DMS 273 (cell line): ENCODE measurements at regions not wholly inside any gene's neighbourhood (a gene's known extent, or its start where the extent isn't known, plus 50 kb on each side); places are given as distances from the start of the nearest gene placed in this dataset.
"Not testable (repeated sequence)": the region's sequence is repeated elsewhere in the genome, so short reads cannot be mapped to it uniquely, and the experiment has no call there.

Experiments
- DNase-seq: peaks from one replicate; lab custom pipeline; 2025; ENCODE audit not compliant: unreplicated experiment; lab: John Stamatoyannopoulos, UW

DNA sequence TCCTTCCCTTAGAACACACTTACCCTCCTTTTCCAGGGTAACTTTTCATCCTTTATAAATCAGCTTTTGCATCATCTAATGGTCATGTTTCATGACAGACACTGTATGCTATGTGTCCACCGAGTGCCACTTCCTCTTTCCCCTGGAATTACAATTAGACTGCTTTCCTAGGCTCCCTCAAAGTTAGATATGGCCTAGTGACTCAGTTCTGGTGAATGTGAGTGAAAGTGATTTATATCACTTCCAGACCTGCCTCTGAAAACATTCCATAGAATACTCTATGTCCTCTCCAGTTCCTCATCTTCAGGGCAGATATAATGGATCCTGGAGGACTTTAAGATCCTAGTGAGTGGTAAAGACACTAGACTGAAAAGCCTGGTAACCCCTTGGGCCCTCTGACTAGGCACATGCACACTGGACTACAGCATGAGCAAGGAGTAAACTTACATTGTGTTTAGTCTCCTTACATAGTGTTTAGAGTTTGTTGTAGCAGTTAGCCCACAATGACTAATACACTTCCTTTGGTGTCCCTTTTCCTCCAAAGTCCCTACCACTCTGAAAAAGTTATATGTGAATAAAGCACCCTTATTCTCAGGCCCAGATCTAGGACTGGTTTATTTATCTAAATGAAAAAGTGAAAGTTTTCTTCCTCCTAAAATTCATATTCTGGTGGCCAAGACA is 59.3 kb downstream of the GPR88 start:
- no peak for DNase-seq

DNA sequence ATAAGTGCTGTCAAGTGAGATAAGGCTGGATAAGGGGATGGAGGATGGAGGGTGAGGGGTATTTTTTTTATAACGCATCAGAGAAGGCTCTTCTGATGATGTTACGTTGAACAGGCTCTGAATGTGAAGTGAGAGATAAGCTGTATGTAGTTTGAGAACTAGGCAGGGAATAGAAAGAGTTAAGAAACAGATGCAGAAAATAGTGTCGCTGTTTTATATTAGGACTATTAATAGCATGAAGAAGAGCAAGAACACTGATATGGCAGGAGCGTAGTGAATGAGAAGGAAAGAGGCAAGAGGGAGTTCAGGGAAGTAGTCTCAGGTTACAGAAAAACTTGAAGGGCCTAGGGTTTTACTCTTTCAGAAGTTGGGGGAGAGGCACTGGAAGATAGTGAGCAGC is 59.8 kb downstream of the GPR88 start:
- DNase-seq: no peak

DNA sequence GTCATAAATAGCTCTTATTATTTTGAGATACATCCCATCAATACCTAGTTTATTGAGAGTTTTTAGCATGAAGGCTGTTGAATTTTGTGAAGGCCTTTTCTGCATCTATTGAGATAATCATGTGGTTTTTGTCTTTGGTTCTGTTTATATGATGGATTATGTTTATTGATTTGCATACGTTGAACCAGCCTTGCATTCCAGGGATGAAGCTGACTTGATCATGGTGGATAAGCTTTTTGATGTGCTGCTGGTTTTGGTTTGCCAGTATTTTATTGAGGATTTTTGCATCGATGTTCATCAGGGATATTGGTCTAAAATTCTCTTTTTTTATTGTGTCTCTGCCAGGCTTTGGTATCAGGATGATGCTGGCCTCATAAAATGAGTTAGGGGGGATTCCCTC is 62.4 kb downstream of the GPR88 start:
- DNase-seq: not testable (repeated sequence)

DNA sequence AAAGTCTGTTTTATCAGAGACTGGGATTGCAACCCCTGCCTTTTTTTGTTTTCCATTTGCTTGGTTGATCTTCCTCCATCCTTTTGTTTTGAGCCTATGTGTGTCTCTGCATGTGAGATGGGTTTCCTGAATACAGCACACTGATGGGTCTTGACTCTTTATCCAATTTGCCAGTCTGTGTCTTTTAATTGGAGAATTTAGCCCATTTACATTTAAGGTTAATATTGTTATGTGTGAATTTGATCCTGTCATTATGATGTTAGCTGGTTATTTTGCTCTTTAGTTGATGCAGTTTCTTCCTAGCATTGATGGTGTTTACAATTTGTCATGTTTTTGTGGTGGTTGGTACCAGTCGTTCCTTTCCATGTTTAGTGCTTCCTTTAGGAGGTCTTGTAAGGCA is 64.1 kb downstream of the GPR88 start:
- not testable (repeated sequence) for DNase-seq

DNA sequence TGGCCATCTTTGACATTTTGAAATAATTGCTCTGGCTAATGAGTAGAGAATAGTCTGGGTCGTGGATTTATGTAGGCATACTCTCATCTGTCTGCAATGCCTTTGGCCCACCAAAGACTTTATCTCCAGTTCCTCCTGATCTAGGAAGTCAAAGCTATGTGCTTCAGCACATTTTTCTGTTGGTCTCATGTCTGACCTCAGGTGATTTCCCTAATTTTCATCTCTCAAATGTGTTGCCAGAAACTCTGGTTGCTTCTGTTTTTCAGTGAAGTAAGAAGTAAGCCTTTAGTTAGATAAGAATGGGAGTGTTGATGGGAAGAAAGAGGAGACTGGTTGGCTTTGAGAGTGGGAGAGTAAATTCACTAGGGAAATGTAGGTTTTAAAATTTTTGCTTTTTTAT is 66.4 kb downstream of the GPR88 start:
- no peak for DNase-seq

DNA sequence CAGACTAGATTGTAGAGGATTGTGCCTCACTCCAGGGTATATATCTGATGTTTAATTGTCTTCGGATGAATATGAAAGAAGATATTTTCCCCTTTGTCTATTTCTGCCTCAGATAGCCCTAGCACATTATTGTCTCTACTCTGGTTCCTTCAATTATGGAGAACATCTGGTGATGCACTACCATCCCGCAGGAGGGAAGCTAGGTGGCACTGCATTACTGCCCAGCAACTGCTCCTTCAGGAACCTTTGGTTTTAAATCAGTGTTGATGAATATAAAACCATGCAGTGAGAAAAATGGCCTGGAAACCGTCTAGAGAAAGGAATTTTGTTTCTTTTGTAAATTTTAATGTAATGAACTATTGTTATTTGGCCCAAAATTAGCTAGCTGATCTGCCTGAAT is 68.5 kb downstream of the GPR88 start:
- peak; percentile 62 for DNase-seq

DNA sequence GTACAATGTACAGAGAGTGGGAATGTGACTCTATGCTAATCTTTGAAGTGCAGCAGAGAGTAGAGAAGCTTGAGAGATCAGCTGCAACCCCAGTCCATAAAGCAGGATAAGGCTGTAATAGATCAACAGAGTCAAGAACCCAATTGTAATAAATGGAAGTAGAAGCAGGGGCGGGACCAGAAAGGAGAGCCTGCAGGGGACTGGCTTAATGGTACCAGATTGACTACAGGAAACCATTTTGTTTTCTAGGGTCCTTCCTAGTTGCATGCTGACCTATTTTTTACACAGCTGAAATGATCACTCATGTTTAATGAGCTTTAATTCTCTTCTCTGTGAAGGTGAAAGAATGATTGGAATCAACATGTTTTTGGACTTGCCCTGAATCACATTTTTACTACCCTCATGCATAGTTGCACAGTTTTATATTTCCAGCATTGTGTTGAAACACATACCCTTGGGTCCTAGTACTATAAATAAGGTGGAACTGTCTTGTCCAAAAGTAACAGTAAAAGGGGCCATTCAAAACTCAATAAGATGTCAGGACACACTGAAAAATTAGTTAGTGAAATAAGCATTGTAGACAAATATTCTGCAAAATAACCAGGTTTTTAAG is 69.8 kb downstream of the GPR88 start:
- no peak for DNase-seq

DNA sequence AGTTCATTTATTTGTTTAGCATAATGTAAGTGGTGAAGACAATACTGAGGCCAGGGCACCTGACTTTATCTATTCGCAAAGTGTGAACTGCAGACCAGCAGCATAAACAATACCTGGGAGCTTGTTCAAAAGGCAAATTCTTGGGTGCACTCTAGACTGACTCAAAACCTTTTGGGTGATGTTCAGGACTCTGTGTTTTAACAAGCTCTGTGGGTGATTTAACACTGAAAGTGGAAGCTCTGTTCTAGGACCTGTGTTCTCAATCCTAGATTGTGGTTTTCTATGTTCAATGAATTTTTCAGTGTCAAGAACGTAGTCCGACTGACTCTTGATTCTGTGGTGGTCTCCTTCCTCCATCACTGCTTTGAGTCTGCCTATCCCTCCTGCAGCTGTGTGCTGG is 71.9 kb downstream of the GPR88 start:
- no peak for DNase-seq

DNA sequence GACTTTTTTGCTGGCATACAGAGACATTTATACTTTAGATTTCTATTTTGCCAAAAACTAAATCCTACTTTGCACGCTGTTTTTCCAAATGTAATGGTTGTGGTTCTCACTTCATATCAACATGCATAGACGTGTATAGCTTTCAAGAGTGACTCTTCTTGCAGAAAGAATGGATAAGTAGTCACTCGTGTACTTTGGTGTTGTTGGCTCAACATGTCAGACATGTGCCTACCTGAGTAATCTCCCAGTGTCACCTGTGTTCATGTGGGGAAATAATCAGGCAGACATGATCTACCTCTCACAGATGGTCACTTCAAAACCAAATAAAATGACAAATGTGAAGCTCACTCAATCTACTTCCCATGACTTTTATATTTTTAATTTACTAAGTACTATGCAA is 73.1 kb downstream of the GPR88 start:
- DNase-seq: no peak

DNA sequence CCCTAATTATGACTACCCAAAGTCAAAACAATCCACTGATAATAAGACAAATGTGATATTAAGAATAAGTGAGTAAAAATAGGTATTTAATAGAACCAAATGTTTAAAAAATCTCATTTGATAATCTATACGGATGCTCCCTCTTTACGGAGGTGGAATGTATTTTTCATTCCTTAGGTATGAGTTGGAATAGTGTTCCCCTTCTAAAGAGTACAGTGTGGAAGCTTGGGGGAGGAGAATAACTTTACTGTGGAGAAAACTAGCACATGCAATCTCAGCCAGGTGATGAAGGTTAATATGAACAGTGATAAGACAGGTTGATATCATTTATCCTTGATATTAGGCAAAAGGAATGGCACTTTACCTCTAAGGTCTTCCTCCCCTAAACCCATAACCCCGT is 74.6 kb downstream of the GPR88 start:
- no peak for DNase-seq

DNA sequence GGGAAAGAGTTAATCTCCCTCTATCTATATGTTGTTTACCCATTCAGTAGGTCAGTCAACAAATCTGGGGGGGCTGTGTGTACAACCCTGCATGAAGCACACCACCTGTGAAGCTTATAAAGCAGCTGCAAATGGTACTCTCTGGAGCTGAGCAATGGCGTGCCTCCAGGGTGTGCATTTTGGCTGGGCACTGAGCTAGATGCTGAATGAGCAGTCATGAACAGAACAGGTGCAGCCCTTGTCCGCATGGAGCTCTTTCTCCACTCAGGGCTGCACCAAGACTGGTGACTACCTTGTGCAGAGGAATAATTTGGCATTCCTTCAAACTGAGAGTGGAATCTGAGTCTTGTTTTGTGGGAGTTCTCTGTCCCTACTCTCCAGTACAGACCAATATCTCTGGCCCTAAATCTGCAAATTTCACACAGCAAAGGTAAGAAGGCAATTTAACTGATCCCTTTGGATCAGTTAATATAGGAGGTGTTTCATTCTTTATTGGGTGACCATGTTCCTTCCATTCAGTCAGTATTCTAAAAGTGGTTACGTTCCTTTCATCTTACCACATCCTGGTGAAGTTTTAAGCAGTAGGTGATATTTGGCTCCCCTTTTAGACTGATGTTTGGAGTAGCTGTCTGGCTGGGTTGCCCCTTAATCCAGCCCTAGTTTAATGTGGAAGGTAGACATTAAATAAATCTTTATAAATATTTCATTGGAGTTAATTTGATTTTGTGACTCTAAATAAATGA is 76.0 kb downstream of the GPR88 start:
- no peak for DNase-seq

DNA sequence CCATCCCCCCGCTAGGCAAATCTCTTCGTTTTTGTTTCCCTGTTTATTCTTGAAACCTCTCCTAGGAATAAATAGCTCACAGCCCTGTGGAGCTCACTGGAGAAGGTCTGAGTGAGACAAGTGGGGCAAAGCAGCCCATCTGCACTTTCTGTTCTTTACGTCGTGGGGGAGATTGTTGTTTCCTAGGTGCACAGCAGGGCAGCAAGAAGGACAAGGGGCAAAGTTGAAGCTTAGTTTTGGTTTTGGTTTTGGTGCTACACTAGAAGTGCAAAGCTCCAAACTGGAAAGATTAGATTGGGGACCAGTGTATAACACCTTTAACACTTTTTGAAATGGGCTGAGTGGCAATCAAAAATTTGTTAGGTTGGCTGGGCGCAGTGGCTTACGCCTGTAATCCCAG is 76.6 kb downstream of the GPR88 start:
- no peak for DNase-seq

DNA sequence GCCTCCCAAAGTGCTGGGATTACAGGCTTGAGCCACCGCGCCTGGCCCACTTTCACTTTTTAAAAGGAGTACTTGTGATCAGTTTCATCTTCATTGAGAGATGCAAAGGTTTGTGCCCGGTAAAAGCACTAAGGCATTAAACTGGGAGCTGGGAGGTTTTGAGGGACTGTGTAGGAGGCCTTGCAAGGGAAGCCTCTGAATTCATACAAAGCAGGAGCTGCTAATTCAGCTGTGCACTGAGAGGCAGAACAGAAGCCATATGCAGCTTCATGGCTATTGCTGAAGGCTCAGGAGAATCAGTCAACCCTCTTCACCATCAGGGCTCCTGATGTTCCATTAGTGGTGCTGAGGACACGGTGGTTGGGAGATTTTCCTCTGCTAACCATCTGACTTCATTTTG is 77.7 kb downstream of the GPR88 start:
- no peak for DNase-seq

DNA sequence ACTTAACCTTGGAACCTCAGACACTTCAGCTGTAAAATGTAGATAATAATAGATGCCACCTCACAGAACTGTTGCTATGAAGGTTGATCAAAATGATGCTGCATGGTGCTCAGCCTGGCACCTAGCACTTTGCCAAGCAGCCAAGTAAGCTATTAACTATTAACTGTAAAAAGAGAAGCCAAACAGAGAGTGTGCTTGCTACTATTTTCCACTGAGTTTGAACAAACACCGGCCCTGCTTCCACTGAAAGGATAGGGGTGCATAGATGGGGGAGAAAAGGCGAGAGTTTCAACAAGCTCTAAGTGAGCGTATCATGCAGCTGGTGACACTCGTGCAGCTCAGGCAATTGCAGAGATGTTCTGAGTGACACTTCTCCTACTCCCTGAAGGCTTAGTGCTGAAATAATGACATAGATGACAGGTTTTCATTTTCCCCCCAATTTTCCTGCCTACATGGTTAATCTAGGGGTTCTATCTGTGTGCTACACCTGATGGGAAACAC is 78.2 kb downstream of the GPR88 start:
- DNase-seq: no peak

DNA sequence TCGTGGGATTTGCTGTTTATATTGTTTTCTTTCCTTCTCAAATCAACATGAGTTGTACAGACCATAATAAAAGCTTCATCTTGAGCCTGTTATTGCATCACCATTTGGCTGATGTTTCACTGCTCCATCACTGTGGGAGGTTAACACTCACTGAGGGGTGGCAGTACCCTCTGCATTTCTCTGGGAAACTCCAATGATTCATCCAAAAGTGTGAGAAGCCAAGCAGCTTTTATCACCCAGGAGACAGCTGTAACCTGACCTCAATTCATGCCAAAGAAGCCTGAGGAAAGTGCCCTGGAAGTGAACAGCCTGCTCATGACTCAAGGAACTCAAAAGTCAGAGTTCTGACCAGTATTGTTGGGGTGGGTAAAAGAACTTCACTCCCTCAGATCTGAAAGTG is 84.1 kb downstream of the GPR88 start:
- peak; percentile 34 for DNase-seq

DNA sequence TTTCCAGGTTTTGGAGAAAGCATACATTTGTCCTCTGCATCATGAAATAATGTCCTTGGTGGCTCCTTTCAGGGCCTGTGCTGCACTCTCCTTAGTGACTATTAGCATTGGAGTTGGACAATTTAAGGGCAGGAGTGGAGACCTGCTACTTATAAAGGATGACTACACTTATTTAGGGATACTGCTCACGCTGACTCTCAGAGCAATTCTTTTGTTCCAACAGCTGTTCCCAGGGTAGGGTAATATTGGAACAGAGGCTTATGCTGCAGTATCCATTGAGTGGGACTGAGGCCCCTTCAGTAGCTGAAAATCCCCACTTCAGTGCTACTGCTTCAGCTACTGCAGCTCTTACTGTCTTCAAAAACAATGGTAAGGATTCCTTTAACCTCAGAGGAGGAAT is 84.6 kb downstream of the GPR88 start:
- no peak for DNase-seq

DNA sequence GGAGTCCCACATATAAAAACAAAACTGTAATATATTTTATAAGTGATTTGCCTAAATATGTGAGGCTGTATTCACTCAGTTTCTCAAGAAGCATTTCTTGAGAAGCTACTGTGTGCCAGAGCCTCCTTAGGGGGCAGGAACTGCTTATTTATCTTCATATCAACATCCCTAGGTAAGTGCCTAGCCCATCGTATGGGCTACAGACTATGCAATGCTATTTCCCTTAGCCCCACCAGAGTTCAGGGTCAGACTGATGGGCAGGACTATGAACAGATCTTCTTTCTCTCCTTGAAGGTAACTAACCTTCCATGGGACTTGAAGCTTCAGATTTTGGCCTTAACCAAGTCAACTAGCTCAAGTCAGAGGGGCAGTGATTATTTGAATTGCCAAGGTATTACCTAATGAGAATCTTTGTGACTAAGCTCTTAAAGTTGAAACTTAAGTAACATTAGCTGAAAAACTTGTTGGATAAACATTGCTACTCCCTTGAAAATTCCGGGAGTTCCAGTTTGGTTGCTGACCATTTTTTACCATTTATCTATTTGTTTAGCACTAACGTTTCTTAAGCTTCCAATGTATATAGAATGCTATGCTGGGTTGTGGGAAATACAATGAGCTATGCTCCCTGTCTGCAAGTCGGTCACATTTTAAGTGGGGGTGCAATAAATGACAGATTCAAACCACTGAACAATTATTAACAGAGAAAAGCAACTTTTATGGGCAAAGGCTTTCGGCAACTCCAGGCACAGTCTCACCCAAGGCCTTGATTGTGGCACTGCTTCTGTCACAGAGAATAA is 85.2 kb downstream of the GPR88 start:
- no peak for DNase-seq

DNA sequence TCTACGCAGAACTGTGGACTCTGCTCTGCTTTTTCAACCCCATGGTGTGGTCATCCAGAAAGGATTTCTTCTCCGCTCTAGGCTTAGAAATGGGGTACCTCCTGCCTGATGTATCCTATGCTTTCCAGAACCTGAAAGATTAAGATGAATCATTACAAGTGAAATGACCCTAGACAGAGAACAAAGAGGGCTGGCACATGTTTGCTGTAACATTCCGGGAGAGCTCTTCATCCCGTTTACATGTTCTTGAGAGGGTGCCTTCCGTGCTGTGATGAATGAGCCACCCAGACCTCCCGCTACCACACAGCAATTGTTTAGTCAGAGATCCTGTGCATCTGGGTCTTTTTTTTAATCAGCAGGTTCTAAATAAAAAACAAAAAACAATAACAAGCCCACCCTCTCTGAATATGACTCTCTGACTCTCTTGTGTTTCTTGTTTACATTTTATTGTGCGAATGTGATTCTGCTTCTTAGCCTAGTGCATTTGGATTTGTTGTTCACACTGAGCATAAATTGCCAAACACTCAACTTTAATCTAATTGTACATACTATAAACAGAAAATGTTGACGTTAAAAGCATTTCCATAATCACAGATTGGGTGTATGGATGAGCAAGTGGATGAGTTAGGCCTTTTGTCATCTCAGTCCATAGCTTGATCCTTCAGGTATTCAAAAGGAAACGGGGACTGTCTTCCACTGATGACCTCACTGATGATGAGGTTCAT is 87.1 kb downstream of the GPR88 start:
- DNase-seq: no peak

DNA sequence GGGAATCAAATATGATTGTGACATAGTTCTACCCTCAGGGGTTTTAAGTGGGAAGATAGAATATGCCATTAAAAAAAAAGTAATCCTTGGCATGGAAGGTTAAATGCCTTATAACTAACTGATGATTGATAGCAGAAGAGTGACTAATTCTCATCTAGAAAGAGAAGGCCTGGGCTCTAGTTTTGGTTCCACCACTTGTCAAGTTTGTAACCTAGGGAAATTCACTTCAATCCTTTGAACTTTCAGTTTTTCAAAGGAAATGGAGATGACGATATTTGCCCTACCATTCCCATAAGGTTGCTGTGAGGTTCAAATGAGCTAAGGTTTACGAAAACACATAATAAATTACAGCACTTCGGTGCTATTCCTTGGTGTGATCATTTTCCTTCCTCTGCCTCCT is 88.5 kb downstream of the GPR88 start:
- no peak for DNase-seq

DNA sequence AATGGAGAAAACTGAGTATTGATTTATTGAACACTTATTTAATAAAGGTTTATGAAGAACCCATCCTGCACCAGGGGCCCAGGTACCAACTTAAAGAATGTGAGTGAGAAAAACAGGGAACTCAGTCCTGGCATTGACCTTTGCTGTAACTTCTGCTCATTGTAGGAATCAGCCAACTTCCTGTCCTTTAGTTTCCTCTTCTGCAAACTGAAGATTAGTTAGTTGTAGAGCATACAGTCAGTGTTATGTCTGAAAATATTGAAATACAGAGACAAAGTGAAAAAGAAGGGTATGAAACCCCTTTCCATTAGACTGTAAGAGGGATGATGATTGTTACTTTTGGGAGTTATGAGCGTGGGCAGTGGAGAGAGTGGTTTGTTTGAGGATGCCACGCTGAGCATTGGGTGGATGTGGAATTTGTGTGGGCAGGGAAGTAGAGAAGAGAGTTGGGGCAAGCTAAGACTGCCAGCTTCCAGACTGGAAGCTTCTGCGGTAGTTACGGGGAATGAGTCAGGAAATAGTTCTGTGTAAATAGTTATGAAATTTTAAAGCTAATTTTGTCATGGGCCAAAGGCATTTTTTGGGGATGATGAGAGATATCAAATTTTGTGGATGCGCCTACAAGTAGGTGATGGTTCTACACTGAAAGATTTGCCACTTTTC is 89.2 kb downstream of the GPR88 start:
- DNase-seq: no peak
